Progenitor cell of endocrine pancreas (in vitro differentiated cells): ENCODE measurements at regions not wholly inside any gene's neighbourhood (a gene's known extent, or its start where the extent isn't known, plus 50 kb on each side); places are given as distances from the start of the nearest gene placed in this dataset.

Source experiments
- DNase-seq: peaks from one replicate; pipeline ENCODE4 v3.0.0; 2021; ENCODE audit warnings: low spot score; ENCODE audit not compliant: unreplicated experiment
- H3K27ac Mint-ChIP-seq: 2 replicates; pipeline ENCODE4 v1.8.0; 2021; ENCODE audit warnings: mild to moderate bottlenecking, moderate library complexity, mixed read lengths
- H3K27me3 Mint-ChIP-seq: 2 replicates; pipeline ENCODE4 v1.8.0; 2021; ENCODE audit warnings: mixed read lengths
- H3K36me3 Mint-ChIP-seq: 2 replicates; pipeline ENCODE4 v1.8.0; 2022; ENCODE audit warnings: mixed read lengths; ENCODE audit not compliant: insufficient read depth
- H3K4me1 Mint-ChIP-seq: 2 replicates; pipeline ENCODE4 v1.8.0; 2021; ENCODE audit warnings: low read depth, mixed read lengths
- H3K4me3 Mint-ChIP-seq: 2 replicates; pipeline ENCODE4 v1.8.0; 2021; ENCODE audit warnings: low read depth, mild to moderate bottlenecking, moderate library complexity, mixed read lengths
- H3K9me3 Mint-ChIP-seq: 2 replicates; pipeline ENCODE4 v1.8.0; 2021; ENCODE audit warnings: low read depth, mixed read lengths
- TF ChIP-seq, protein P1 (sequence below): fragments of 200-600 bp; sonication (generic); IDR thresholded peaks from one replicate; pipeline ENCODE4 v1.5.0; 2021; ENCODE audit warnings: antibody characterized with exemption, mild to moderate bottlenecking; ENCODE audit not compliant: unreplicated experiment

DNA sequence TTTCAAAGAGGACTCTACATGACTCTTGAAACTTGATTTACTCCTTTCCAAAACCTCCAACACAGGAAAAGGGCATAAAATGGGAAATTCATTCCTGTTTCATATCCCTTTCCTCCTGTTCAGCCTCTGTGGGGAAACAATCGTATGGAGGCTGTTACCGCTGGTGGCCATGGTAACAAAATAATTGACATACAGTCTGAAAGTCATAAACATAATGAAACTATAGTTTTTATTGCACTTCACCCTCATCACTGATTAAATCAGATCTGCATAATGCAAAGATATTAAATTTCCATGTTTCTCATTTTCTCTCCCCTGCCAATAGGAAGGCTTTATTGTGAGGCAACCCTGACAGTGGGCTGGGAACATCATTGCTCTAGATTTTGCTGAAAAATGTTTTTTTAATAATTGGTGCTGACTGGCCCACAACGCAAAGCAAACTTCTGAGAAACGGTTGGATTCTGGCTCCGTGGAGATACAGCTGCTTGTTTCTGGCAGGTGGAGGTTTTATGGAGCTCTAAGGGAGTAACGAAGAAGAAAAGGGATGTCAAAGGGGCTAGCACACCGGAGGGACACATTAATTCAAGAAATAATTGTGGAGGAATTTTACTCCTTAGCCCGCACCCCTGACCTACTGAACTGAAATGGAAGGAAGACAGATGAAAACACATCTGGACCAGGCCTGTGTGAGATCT, 154.2 kb upstream of the SHISA6 start:
- Mint-ChIP-seq H3K36me3 (no peaks in the 10 kb centered on the region), H3K27ac (no peak overlapping the region), H3K27me3 (peaks cover 8% of the 10 kb centered on the region), H3K4me3 (no peak overlapping the region), H3K4me1 (peaks cover 3% of the 10 kb centered on the region), H3K9me3 (no peaks in the 10 kb centered on the region)
- TF ChIP-seq, protein P1, sequence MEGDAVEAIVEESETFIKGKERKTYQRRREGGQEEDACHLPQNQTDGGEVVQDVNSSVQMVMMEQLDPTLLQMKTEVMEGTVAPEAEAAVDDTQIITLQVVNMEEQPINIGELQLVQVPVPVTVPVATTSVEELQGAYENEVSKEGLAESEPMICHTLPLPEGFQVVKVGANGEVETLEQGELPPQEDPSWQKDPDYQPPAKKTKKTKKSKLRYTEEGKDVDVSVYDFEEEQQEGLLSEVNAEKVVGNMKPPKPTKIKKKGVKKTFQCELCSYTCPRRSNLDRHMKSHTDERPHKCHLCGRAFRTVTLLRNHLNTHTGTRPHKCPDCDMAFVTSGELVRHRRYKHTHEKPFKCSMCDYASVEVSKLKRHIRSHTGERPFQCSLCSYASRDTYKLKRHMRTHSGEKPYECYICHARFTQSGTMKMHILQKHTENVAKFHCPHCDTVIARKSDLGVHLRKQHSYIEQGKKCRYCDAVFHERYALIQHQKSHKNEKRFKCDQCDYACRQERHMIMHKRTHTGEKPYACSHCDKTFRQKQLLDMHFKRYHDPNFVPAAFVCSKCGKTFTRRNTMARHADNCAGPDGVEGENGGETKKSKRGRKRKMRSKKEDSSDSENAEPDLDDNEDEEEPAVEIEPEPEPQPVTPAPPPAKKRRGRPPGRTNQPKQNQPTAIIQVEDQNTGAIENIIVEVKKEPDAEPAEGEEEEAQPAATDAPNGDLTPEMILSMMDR = no peak
- no peak for DNase-seq

DNA sequence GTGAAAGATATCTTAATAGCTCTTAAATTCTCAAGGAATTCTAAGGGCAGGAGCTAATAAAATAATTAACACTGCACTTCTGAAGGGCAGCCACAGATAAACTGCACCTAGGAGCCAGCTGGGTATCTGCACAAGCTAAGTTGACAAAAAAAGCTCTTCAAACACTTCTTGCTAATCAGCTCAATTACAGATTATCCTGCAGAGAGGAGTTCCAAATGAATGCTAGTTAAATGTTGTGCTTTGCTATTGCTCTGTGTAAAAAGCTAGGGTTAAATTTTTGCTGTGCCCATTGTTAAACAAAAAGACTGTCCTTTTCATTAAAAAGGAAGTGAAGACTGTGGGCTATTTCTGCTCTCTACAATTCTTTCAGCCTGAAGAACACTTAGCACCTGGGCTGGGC, 158.5 kb upstream of the SHISA6 start:
- H3K4me1 Mint-ChIP-seq = peaks cover 3% of the 10 kb centered on the region
- no peak overlapping the region for H3K4me3 Mint-ChIP-seq
- TF ChIP-seq, protein P1 = no peak
- no peaks in the 10 kb centered on the region for H3K36me3 Mint-ChIP-seq
- no peaks in the 10 kb centered on the region for H3K9me3 Mint-ChIP-seq
- peaks cover 8% of the 10 kb centered on the region for H3K27me3 Mint-ChIP-seq
- no peak for DNase-seq
- H3K27ac Mint-ChIP-seq = no peak overlapping the region

DNA sequence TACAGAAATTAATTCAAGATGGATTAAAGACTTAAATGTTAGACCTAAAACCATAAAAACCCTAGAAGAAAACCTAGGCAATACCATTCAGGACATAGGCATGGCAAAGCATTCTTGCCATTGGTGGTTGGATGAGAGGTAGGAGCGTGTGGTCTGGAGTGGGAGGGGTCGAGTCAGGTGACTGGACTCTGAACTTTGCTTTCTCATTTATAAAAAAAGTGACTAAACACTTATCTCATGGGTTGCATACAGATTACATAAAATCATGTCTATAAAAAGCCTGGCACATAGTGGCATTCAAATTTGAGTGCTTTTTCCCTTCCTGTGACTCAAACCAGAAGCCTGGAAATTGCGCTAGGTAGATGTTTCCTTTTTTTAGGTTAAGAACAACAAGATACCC, 159.7 kb upstream of the SHISA6 start:
- TF ChIP-seq, protein P1 = no peak
- Mint-ChIP-seq H3K9me3 (no peaks in the 10 kb centered on the region), H3K27me3 (peaks cover 8% of the 10 kb centered on the region), H3K36me3 (no peaks in the 10 kb centered on the region), H3K4me3 (no peak overlapping the region), H3K27ac (no peak overlapping the region), H3K4me1 (peaks cover 3% of the 10 kb centered on the region)
- no peak for DNase-seq

DNA sequence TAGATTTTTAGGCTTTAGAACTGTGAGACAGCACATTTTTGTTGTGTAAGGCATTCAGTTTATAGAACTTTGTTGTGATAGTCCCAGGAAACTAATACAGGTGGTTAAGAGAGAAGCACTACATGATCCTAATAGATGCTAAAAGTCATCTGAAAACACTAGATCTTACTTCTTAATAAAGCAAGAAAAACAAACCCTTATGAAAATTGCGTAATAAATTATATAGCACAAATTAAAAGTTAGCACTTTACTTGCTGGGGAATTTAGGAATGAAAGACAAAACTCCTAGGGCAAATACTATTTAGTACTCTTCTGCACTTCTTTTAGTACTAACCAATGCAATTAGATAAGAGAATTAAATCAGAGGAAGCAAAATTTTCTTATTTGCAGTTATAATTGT, 163.3 kb upstream of the SHISA6 start:
- Mint-ChIP-seq H3K9me3 (no peaks in the 10 kb centered on the region), H3K4me3 (no peak overlapping the region), H3K27me3 (no peaks in the 10 kb centered on the region), H3K36me3 (no peaks in the 10 kb centered on the region), H3K4me1 (peaks cover 2% of the 10 kb centered on the region), H3K27ac (no peak overlapping the region)
- TF ChIP-seq, protein P1 = no peak
- DNase-seq = no peak

DNA sequence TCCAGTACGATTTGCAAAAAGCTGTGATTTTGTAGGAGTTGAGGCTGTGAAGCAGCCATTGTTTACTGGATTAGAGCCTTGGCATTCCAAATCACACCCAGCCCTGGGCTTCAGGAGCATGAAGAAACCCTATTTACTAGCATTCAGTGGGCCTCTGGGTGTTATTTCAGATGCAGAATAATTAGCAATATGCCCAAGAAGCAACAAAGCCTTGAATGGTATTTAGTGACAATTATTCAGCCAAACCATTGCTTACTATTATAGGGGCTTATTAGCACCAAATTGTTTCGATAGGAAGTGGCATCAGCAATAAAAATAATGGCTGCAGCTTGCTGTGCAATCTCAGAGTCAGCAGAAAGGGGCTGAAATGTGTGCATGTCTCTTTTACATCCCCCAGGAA, 166.6 kb upstream of the SHISA6 start:
- TF ChIP-seq, protein P1 = no peak
- Mint-ChIP-seq H3K27me3 (no peaks in the 10 kb centered on the region), H3K9me3 (peaks cover 9% of the 10 kb centered on the region), H3K36me3 (no peaks in the 10 kb centered on the region), H3K4me3 (no peak overlapping the region), H3K4me1 (no peaks in the 10 kb centered on the region), H3K27ac (no peak overlapping the region)
- DNase-seq = no peak
